Breast epithelium (tissue), 4 donors: ENCODE measurements at regions not wholly inside any gene's neighbourhood (a gene's known extent, or its start where the extent isn't known, plus 50 kb on each side); places are given as distances from the start of the nearest gene placed in this dataset.

Experiments used
- DNase-seq, 2 donors: peaks; one replicate each; pipeline ENCODE4 v3.0.0-alpha.2; 2019; ENCODE audit warnings: low spot score in 2 of 2
- H3K27ac ChIP-seq, 2 donors: fragments of 200-600 bp; sonication (generic) in 1 of 2; one replicate each; pipeline ENCODE4 v1.5.1; 2016 to 2019; ENCODE audit warnings: mild to moderate bottlenecking in 1 of 2
- H3K27me3 ChIP-seq, 2 donors: fragments of 200-600 bp; sonication (generic) in 1 of 2; one replicate each; pipeline versions ENCODE4 v1.5.1 to v1.6.0; 2017 to 2019; ENCODE audit warnings: control low read depth in 1 of 2, mild to moderate bottlenecking in 1 of 2
- H3K36me3 ChIP-seq: fragments of 200-600 bp; one replicate; pipeline ENCODE4 v1.5.1; 2019
- H3K4me1 ChIP-seq, 2 donors: fragments of 200-600 bp; sonication (generic); one replicate each; pipeline ENCODE4 v1.5.1; 2016 to 2019; ENCODE audit warnings: control low read depth in 1 of 2
- H3K4me3 ChIP-seq, 3 donors: fragments of 200-600 bp; sonication (generic); 1 replicate in 2 of 3; 2 replicates in 1 of 3; pipeline ENCODE4 v1.5.1; 2016 to 2019; ENCODE audit warnings: mild to moderate bottlenecking in 3 of 3, moderate library complexity in 2 of 3
- H3K9me3 ChIP-seq, 2 donors: fragments of 200-600 bp; sonication (generic) in 1 of 2; one replicate each; pipeline ENCODE4 v1.5.1; 2016 to 2019; ENCODE audit warnings: control low read depth in 1 of 2
- CTCF ChIP-seq, 3 donors: fragments of 450-650 bp; IDR thresholded peaks; one replicate each; pipeline ENCODE4 v1.5.1; 2016 to 2017; ENCODE audit warnings: antibody characterized with exemption in 3 of 3, mild to moderate bottlenecking in 3 of 3, moderate library complexity in 3 of 3
- POLR2A ChIP-seq: fragments of 450-650 bp; IDR thresholded peaks from one replicate; pipeline ENCODE4 v1.6.1; 2016; ENCODE audit warnings: antibody characterized with exemption, mild to moderate bottlenecking, moderate library complexity
- POLR2AphosphoS5 ChIP-seq, 3 donors: sonication (generic); formaldehyde crosslinking; IDR thresholded peaks; one replicate each; pipeline ENCODE4 v1.6.1; 2017; ENCODE audit warnings: antibody characterized with exemption in 3 of 3
- intact Hi-C: fragments of 100-400 bp; cut with DNase I; formaldehyde crosslinking; loops from one replicate; pipeline ENCODE4 v1.15.1; 2023; ENCODE audit warnings: low total_unique reads

- Histone ChIP-seq H3K4me3 (no peak overlapping the region), H3K36me3 (no peaks in the 10 kb centered on the region), H3K27ac (no peak overlapping the region), H3K27me3 (no peaks in the 10 kb centered on the region), H3K4me1 (no peaks in the 10 kb centered on the region), H3K9me3 (no peaks in the 10 kb centered on the region)
- no peak for TF ChIP-seq POLR2A
- TF ChIP-seq CTCF (IDR thresholded peaks at IDR 0.05) = no peak
- TF ChIP-seq POLR2AphosphoS5 (IDR thresholded peaks at IDR 0.05) = no peak
- DNase-seq = no peak
- intact Hi-C loops = no loop called here
Measured at GRCh38 chr9:81119591-81119990, 569.8 kb downstream of the TLE1 start.

- intact Hi-C loops = no loop called here
- H3K27me3 ChIP-seq = no peaks in the 10 kb centered on the region
- no peak for TF ChIP-seq POLR2AphosphoS5 (IDR thresholded peaks at IDR 0.05)
- no peak for TF ChIP-seq CTCF (IDR thresholded peaks at IDR 0.05)
- TF ChIP-seq POLR2A = no peak
Measured at GRCh38 chr9:81118416-81118815, 570.9 kb downstream of the TLE1 start.

GRCh38 chr9:81116340-81117137, 572.8 kb downstream of the TLE1 start:
- no peak for DNase-seq
- no peaks in the 10 kb centered on the region for H3K36me3 ChIP-seq
- H3K4me3 ChIP-seq = no peak overlapping the region
- H3K27me3 ChIP-seq = no peaks in the 10 kb centered on the region
- intact Hi-C loops = no loop called here
- no peak overlapping the region for H3K27ac ChIP-seq
- no peak for TF ChIP-seq POLR2AphosphoS5 (IDR thresholded peaks at IDR 0.05)
- H3K4me1 ChIP-seq = no peaks in the 10 kb centered on the region
- no peaks in the 10 kb centered on the region for H3K9me3 ChIP-seq

More at GRCh38 chr9:81118416-81118815, 570.9 kb downstream of the TLE1 start:
- no peak for DNase-seq
- H3K4me1 ChIP-seq = no peaks in the 10 kb centered on the region
- no peak overlapping the region for H3K27ac ChIP-seq
- H3K36me3 ChIP-seq = no peaks in the 10 kb centered on the region
- no peak overlapping the region for H3K4me3 ChIP-seq
- no peaks in the 10 kb centered on the region for H3K9me3 ChIP-seq

GRCh38 chr9:81113453-81114124, 575.8 kb downstream of the TLE1 start:
- Histone ChIP-seq H3K27ac (no peak overlapping the region), H3K27me3 (no peaks in the 10 kb centered on the region), H3K4me1 (no peaks in the 10 kb centered on the region), H3K4me3 (no peak overlapping the region), H3K9me3 (no peaks in the 10 kb centered on the region), H3K36me3 (no peaks in the 10 kb centered on the region)
- TF ChIP-seq CTCF (IDR thresholded peaks at IDR 0.05) (no peak), POLR2AphosphoS5 (IDR thresholded peaks at IDR 0.05) (no peak), POLR2A (no peak)
- no peak for DNase-seq
- intact Hi-C loops = no loop called here

GRCh38 chr9:81112627-81113452, 576.5 kb downstream of the TLE1 start:
- Histone ChIP-seq H3K4me1 (no peaks in the 10 kb centered on the region), H3K27ac (no peak overlapping the region), H3K4me3 (no peak overlapping the region), H3K27me3 (no peaks in the 10 kb centered on the region), H3K36me3 (no peaks in the 10 kb centered on the region), H3K9me3 (no peaks in the 10 kb centered on the region)
- no peak for DNase-seq
- no peak for TF ChIP-seq CTCF (IDR thresholded peaks at IDR 0.05)
- intact Hi-C loops = no loop called here
